ENCODE measurements at regions not wholly inside any gene's neighbourhood (a gene's known extent, or its start where the extent isn't known, plus 50 kb on each side); places are given as distances from the start of the nearest gene placed in this dataset.

DNA sequence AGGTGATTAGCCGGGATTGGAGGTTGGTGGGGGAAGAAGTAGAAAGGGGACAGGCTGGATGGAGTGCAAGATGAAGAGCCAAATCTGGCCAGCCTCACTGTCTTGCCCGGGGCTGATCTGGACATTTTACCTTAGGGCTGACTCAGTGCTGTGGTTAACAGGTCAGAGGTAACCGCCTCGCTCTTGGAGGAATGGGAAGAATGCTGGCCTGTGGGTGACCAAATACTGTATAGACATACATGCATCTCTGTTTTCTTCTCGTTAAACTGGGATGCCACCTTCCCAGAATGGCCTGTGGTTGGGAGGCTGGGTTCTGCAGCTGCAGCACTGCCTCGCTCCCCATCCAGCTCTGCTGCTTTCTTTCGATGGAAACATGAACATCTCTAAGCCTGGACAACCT lies 120.0 kb downstream of the SEC23IP start:
- no peak for TF ChIP-seq CTCF (IDR thresholded peaks at IDR 0.05)
- no peak for TF ChIP-seq POLR2A (IDR thresholded peaks at IDR 0.05)

Data from thyroid gland (tissue), 4 donors.